ENCODE measurements at regions not wholly inside any gene's neighbourhood (a gene's known extent, or its start where the extent isn't known, plus 50 kb on each side); places are given as distances from the start of the nearest gene placed in this dataset.

- no peak overlapping the region for H3K4me2 ChIP-seq
- H3K27me3 ChIP-seq = no peaks in the 10 kb centered on the region
- no peak overlapping the region for H3K4me3 ChIP-seq
- H3K9me3 ChIP-seq = no peaks in the 10 kb centered on the region
- H3K4me1 ChIP-seq = no peaks in the 10 kb centered on the region
- no peak overlapping the region for H3K27ac ChIP-seq
- H3K36me3 ChIP-seq = no peaks in the 10 kb centered on the region
- no peaks in the 10 kb centered on the region for H4K20me1 ChIP-seq
- H3K9ac ChIP-seq = no peak overlapping the region
- TF ChIP-seq Cebpa-rat (IDR thresholded peaks at IDR 0.05) = no peak
Measured at GRCh38 chrX:4825550-4825949, 1112.1 kb upstream of the PRKX start.

DNA sequence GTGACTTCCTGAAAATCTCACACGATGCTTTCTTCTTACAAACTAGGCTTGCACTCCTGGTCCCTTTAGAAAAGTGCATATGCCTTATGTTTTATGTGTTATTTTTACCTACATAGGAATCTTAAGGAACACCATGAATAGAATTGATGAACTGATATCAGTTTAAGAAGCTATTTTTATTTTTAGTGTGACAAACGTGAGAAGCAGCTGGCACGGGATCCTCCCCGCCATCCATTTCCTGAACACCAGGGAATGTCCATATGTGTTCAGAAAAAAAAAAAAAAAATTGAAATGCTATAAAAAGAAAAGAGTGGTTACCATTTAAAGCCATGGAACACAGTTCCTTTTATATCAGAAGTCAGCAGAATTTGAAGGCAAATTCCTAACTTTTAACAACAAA lies 1096.1 kb upstream of the PRKX start:
- no peaks in the 10 kb centered on the region for H3K27me3 ChIP-seq
- peaks cover 7% of the 10 kb centered on the region; the same call in 1 of the 2 replicates for H3K9me3 ChIP-seq
- peak overlapping the region; percentile 13; the same call in 1 of the 2 replicates for H3K4me2 ChIP-seq
- H3K4me1 ChIP-seq = peaks cover 11% of the 10 kb centered on the region
- H3K4me3 ChIP-seq = no peak overlapping the region
- H4K20me1 ChIP-seq = no peaks in the 10 kb centered on the region
- H3K36me3 ChIP-seq = no peaks in the 10 kb centered on the region
- no peak overlapping the region for H3K9ac ChIP-seq
- TF ChIP-seq Cebpa-rat (IDR thresholded peaks at IDR 0.05) = no peak
- H3K27ac ChIP-seq = no peak overlapping the region

- no peaks in the 10 kb centered on the region for H4K20me1 ChIP-seq
- H3K9ac ChIP-seq = no peak overlapping the region
- H3K36me3 ChIP-seq = no peaks in the 10 kb centered on the region
- peaks cover 7% of the 10 kb centered on the region; the same call in 1 of the 2 replicates for H3K9me3 ChIP-seq
- H3K4me2 ChIP-seq = no peak overlapping the region
- no peak overlapping the region for H3K4me3 ChIP-seq
- H3K27ac ChIP-seq = no peak overlapping the region
- TF ChIP-seq Cebpa-rat (IDR thresholded peaks at IDR 0.05) = no peak
- H3K4me1 ChIP-seq = peaks cover 11% of the 10 kb centered on the region
- H3K27me3 ChIP-seq = no peaks in the 10 kb centered on the region
Measured at GRCh38 chrX:4805502-4805901, 1092.1 kb upstream of the PRKX start.

DNA sequence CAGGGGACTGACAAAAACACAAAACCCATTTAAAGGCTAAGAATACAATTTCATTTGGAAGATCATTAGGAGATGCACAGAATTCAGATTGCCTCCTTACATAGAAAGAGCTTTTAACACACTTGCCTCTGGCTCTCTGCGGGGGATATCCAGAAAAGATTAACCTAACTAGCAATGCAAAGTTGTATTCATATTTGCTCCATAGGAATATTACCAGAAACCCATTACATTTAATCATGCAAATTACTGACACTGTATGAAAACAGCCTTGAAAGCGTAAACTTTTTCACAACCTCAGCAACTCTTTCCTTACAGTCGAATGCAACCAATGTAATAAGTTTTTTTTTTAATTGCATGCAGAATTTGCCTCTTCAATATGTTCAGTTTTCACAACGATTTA lies 1087.3 kb upstream of the PRKX start:
- Histone ChIP-seq H3K36me3 (no peaks in the 10 kb centered on the region), H3K4me3 (no peak overlapping the region), H3K27me3 (no peaks in the 10 kb centered on the region), H4K20me1 (no peaks in the 10 kb centered on the region), H3K9ac (no peak overlapping the region), H3K27ac (no peak overlapping the region), H3K9me3 (peaks cover 5% of the 10 kb centered on the region; the same call in 1 of the 2 replicates), H3K4me2 (no peak overlapping the region), H3K4me1 (no peaks in the 10 kb centered on the region)
- TF ChIP-seq Cebpa-rat (IDR thresholded peaks at IDR 0.05) = no peak

- H3K36me3 ChIP-seq = no peaks in the 10 kb centered on the region
- no peak for TF ChIP-seq Cebpa-rat (IDR thresholded peaks at IDR 0.05)
- H3K9me3 ChIP-seq = no peaks in the 10 kb centered on the region
- no peak overlapping the region for H3K27ac ChIP-seq
- H3K4me1 ChIP-seq = no peaks in the 10 kb centered on the region
- no peaks in the 10 kb centered on the region for H4K20me1 ChIP-seq
- no peaks in the 10 kb centered on the region for H3K27me3 ChIP-seq
- H3K4me3 ChIP-seq = no peak overlapping the region
- H3K4me2 ChIP-seq = no peak overlapping the region
- no peak overlapping the region for H3K9ac ChIP-seq
Measured at GRCh38 chrX:4787971-4788370, 1074.5 kb upstream of the PRKX start.

- no peak overlapping the region for H3K4me3 ChIP-seq
- TF ChIP-seq Cebpa-rat (IDR thresholded peaks at IDR 0.05) = no peak
- H3K4me2 ChIP-seq = no peak overlapping the region
- no peaks in the 10 kb centered on the region for H4K20me1 ChIP-seq
- H3K36me3 ChIP-seq = no peaks in the 10 kb centered on the region
- H3K27ac ChIP-seq = no peak overlapping the region
- no peaks in the 10 kb centered on the region for H3K4me1 ChIP-seq
- H3K27me3 ChIP-seq = no peaks in the 10 kb centered on the region
- H3K9ac ChIP-seq = no peak overlapping the region
- no peaks in the 10 kb centered on the region for H3K9me3 ChIP-seq
Measured at GRCh38 chrX:4764888-4765287, 1051.4 kb upstream of the PRKX start.

- no peak overlapping the region for H3K27ac ChIP-seq
- TF ChIP-seq Cebpa-rat (IDR thresholded peaks at IDR 0.05) = no peak
- peaks cover 4% of the 10 kb centered on the region; the same call in 1 of the 2 replicates for H3K9me3 ChIP-seq
- H3K4me1 ChIP-seq = no peaks in the 10 kb centered on the region
- no peak overlapping the region for H3K4me2 ChIP-seq
- no peak overlapping the region for H3K4me3 ChIP-seq
- H3K27me3 ChIP-seq = no peaks in the 10 kb centered on the region
- H3K36me3 ChIP-seq = no peaks in the 10 kb centered on the region
- H4K20me1 ChIP-seq = no peaks in the 10 kb centered on the region
- no peak overlapping the region for H3K9ac ChIP-seq
Measured at GRCh38 chrX:4762196-4762595, 1048.7 kb upstream of the PRKX start.

DNA sequence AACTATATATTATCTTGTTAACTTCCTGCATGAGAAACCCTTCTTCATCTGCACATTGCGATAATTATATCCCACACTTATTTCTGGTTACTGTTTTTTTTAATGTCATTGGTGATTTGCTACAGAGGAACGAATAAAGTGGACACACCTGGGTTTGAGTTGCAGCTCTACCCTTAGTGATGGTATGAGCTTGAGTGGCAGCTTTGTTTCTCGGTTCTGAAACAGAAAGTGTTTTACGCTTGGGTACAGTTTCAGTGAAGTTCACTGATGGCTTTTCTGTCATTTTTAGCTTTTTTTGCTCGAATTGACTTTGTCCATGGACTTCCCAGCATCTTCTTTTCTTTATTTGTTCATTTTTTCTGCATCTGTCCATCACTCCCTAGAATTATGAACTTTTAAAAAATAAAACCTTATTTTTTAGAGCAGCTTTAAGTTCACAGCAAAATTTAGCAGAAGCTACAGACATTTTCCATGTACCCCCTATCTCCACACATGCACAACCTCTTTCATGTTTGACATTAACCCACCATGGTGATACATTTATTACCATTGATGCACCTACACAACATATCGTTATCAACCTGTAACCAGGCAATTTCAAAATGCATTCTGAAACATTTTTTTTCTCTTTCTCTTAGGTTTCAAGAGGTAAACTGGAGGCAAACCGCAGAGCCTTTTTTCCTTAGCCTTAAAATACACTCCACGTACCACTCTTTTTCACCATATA lies 1041.6 kb upstream of the PRKX start:
- H3K4me1 ChIP-seq = peaks cover 17% of the 10 kb centered on the region
- no peak overlapping the region for H3K27ac ChIP-seq
- no peak overlapping the region for H3K9ac ChIP-seq
- TF ChIP-seq Cebpa-rat (IDR thresholded peaks at IDR 0.05) = no peak
- H3K4me3 ChIP-seq = no peak overlapping the region
- no peaks in the 10 kb centered on the region for H4K20me1 ChIP-seq
- peak overlapping the region; percentile 52 for H3K4me2 ChIP-seq
- no peaks in the 10 kb centered on the region for H3K27me3 ChIP-seq
- H3K9me3 ChIP-seq = peaks cover 6% of the 10 kb centered on the region; the same call in 1 of the 2 replicates
- H3K36me3 ChIP-seq = no peaks in the 10 kb centered on the region

DNA sequence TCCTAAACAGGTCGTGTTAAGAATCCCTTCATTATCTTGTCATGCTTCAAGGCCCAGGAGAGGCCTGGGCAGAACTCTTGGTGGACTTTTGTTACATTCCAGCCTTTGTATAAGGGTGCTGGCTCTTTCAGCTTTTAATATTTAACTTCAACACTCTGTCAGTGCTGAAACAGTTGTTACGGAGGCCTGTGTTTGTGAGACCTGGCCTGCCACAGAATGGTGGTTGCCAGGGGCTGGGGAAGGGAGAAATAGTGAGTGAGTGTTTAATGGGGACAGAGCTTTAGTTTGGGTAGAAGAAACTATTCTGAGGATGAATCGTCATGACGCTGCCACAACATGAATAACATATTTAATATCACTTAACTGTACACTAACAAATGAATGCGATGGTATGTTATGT lies 1027.6 kb upstream of the PRKX start:
- no peak for TF ChIP-seq Cebpa-rat (IDR thresholded peaks at IDR 0.05)
- Histone ChIP-seq H3K4me3 (no peak overlapping the region), H3K36me3 (no peaks in the 10 kb centered on the region), H4K20me1 (no peaks in the 10 kb centered on the region), H3K9me3 (no peaks in the 10 kb centered on the region), H3K27me3 (no peaks in the 10 kb centered on the region), H3K9ac (no peak overlapping the region), H3K4me2 (no peak overlapping the region), H3K4me1 (no peaks in the 10 kb centered on the region), H3K27ac (no peak overlapping the region)

- Histone ChIP-seq H4K20me1 (no peaks in the 10 kb centered on the region), H3K27me3 (no peaks in the 10 kb centered on the region), H3K27ac (no peak overlapping the region), H3K4me2 (no peak overlapping the region), H3K4me1 (no peaks in the 10 kb centered on the region), H3K9me3 (no peaks in the 10 kb centered on the region; the same call in 1 of the 2 replicates), H3K36me3 (no peaks in the 10 kb centered on the region), H3K4me3 (no peak overlapping the region), H3K9ac (no peak overlapping the region)
- no peak for TF ChIP-seq Cebpa-rat (IDR thresholded peaks at IDR 0.05)
Measured at GRCh38 chrX:4735299-4735698, 1021.9 kb upstream of the PRKX start.
